NCI-H2196 treated with DMSO at 0.1 percent for 48 hours (cell line): ENCODE measurements at regions not wholly inside any gene's neighbourhood (a gene's known extent, or its start where the extent isn't known, plus 50 kb on each side); places are given as distances from the start of the nearest gene placed in this dataset.

Source experiments
- DNase-seq: peaks from one replicate; lab custom pipeline; 2025; ENCODE audit not compliant: unreplicated experiment; lab: John Stamatoyannopoulos, UW

DNA sequence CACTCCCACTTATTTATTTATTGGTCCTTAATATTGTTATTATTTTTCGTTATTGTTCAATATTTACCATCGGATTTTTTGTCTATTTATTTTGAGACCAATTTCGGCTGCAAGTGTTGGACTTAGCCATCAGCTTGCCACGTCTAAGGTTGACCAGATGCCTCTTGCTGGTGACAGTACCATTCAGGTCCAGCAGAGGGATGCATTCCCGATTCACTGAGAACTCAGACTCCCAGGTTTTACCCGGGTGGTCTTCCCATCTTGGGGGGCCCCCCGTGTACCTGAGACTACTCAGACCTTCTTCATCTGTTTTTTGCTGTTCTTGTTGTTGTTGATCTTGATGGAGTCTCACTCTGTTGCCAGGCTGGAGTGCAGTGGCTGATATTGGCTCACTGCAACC, 1435.2 kb downstream of the UQCRFS1 start:
- no peak for DNase-seq

DNA sequence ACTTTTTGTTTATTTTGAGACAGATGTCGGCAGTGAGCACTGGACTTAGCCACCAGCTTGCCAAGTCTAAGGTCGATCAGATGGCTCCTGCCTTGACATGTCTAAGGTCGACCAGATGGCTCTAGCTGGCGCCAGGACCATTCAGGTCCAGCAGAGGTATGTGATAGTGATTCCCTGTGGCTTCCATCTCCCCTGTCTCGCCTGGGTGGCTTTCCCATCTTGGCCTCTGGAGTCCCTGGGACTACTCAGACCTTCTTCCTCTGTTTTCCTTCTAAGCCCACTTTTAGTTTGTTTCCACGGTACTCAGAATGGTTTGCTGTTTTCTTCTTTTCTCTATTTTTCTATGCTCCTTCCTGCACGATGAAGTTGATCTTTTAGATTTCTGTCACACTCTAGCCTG, 1435.7 kb downstream of the UQCRFS1 start:
- no peak for DNase-seq

GRCh38 chr19:27776524-27776923, 1436.4 kb downstream of the UQCRFS1 start:
- DNase-seq = no peak

- DNase-seq = no peak
Observed at GRCh38 chr19:27776020-27776419, 1436.9 kb downstream of the UQCRFS1 start.

DNA sequence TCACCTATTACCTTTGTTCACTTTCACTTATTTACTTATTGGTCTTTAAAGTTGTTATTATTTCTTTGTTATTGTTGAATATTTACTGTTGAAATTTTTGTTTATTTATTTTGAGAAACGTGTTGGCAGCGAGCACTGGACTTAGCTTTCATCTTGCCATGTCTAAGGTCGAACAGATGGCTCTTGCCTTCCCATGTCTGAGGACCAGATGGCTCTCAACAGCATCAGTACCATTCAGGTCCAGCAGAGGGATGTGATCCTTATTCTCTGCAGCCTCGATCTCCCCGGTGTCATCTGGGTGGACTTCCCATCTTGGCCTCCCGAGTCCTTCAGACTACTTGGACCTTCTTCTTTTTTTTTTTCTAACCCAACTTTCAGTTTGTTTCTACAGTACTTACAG, 1437.6 kb downstream of the UQCRFS1 start:
- no peak for DNase-seq

- no peak for DNase-seq
Observed at GRCh38 chr19:27774827-27775226, 1438.1 kb downstream of the UQCRFS1 start.

- no peak for DNase-seq
Observed at GRCh38 chr19:27774337-27774736, 1438.6 kb downstream of the UQCRFS1 start.

DNA sequence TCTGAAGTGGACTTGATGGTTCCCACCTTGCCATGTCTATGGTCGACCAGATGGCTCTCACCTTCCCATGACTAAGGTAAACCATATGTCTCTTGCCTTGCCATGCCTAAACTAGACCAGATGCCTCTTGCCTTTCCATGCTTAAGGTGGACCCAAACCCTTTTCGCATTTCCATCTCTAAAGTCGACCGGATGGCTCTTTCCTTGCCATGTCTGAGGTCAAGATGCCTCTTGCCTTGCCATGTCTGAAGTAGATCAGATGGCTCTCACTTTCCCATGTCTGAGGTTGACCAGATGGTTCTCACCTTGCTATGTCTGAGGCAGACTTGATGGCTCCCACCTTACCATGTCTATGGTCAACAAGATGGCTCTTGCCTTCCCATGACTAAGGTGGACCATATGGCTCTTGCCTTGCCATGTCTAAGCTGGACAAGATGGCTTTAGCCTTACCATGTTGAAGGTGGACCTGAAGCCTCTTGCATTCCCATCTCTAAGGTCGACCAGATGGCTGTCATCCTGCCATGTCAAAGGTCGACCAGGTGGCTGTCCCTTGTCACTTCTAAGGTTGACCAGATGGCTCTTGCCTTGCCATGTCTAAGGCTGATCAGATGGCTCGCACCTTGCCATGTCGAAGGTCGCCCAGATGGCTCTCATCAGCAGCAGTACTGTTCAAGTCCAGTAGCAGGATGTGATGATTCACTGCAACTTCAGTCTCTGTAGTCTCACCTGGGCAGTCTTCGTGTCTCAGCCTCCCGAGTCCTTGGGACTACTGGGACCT, 1439.4 kb downstream of the UQCRFS1 start:
- DNase-seq = no peak

DNA sequence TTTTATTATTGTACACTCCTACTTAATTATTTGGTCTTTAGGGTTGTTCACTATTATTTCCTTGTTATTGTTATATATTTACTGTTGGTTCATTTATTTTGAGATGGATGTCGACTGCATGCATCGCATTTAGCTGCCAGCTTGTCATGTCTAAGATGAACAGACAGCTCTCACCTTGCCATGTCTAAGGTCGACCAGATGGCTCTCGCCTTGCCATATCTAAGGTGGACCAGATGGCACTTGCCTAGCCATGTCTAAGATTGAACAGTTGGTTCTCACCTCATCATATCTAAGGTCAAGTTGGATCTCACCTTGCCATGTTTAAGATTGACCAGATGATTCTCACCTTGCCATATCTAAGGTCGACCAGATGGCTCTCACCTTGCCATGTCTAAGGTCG, 1440.9 kb downstream of the UQCRFS1 start:
- no peak for DNase-seq

DNA sequence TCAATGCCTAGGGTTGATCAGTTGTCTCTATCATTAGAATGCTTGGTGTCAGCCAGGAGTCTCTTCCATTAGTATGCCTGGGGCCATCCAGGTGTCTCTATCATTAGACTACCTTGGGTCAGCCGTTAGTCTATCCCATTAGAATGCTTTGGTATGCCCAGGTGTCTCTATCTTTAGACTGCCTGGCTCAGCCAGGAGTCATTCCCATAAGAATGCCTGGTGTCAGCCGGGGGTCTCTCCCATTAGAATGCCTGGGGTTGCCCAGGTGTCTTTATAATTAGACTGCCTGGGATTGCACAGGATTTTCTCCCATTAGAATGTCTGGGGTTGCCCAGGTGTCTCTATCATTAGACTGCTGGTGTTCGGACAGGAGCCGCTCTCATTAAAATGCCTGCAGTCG, 1442.9 kb downstream of the UQCRFS1 start:
- no peak for DNase-seq

DNA sequence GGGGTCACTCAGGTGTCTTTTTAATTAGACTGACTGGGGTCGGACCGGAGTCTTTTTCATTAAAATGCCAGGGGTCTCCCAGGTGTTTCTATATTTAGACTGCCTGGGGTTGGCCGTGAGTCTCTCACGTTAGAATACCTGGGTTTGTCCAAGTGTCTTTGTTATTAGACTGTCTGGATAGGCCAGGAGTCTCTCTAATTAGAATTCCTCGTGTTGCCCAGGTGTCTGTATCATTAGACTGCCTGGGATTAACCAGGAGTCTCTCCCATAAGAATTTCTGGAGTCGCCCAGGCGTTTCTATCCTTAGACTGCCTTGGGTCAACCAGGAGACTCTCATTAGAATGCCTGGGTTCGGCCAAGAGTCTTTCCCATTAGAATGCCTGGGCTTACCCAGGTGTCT, 1445.7 kb downstream of the UQCRFS1 start:
- DNase-seq = no peak

GRCh38 chr19:27765912-27766725, 1446.8 kb downstream of the UQCRFS1 start:
- DNase-seq = no peak

GRCh38 chr19:27765397-27765796, 1447.6 kb downstream of the UQCRFS1 start:
- no peak for DNase-seq

DNA sequence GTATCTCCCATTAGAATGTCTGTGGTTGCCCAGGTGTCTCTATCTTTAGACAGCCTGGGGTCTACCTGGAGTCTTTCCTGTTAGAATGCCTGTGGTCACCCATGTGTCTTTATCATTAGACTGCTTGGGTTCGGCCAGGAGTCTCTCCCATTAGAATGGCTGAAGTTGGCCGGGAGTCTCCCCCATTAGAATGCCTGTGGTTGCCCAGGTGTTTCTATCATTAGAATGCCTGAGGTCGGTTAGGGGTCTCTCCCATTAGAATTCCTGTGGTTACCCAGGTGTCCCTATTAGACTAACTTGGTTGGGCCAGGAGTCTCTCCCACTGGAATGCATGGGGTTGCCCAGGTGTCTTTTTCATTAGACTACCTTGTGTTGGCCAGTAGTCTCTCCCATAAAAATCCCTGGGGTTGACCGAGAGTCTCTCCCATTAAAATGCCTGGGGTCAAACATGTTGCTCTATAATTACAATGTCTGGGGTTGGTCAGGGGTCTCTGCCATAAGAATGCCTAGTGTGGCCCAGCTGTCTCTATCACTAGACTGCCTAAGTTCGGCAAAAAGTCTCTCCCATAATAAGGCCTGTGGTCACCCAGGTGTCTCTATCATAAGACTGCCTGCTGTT, 1448.7 kb downstream of the UQCRFS1 start:
- DNase-seq = no peak

- no peak for DNase-seq
Observed at GRCh38 chr19:27762933-27763332, 1450.0 kb downstream of the UQCRFS1 start.

GRCh38 chr19:27759896-27760295, 1453.1 kb downstream of the UQCRFS1 start:
- no peak for DNase-seq

DNA sequence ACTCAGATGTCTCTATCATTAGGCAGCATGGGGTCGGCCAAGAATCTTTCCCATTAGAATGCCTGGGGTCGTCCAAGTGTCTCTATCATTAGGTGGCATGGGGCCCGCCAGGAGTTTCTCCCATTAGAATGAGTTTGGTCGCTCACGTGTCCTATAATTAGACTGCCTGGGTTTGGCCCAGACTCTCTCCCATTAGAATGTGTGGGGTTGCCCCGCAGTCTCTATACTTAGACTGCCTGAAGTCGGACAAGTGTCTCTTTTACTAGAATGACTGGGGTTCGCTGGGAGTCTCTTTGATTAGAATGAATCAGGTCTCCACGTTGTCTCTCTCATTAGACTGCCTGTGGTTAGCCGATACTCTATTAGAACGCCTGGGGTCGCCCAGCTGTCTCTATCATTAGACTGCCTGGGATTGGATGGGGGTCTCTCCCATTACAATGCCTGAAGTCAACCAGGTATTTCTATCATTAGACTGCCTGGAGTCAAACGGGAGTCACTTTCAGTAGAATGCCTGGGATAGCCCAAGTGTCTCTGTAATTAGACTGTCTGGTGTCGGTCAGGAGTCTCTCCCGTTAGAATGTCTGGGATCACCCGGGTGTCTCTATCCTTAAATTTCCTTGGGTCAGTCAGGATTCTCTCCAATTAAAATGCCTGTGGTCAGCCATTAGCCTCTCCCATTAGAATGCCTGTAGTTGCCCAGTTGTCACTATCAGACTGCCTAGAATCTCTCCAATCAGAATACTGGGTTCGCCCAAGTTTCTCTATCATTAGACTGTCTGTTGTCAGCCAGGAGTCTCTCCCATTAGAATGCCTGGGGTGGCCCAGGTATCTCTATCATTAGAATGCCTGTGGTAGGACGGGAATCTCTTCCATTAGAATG, 1454.1 kb downstream of the UQCRFS1 start:
- DNase-seq = no peak

DNA sequence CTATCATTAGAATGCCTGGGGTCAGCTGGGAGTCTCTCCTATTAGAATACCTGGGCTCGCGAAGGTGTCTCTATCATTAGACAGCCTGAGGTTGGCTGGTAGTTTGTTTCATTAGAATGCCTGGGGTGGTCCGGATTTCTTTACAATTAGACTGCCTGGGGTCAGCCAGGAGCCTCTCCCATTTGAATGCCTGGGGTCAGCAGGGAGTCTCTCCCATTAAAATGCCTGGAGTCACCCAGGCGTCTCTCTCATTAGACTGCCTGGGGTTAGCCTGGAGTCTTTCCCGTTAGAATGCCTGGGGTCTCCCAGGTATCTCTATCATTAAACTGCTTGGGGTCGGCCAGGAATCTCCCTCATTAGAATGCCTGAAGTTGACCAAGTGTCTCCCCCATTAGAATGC, 1458.3 kb downstream of the UQCRFS1 start:
- no peak for DNase-seq

- DNase-seq = no peak
Observed at GRCh38 chr19:27753622-27754021, 1459.3 kb downstream of the UQCRFS1 start.

DNA sequence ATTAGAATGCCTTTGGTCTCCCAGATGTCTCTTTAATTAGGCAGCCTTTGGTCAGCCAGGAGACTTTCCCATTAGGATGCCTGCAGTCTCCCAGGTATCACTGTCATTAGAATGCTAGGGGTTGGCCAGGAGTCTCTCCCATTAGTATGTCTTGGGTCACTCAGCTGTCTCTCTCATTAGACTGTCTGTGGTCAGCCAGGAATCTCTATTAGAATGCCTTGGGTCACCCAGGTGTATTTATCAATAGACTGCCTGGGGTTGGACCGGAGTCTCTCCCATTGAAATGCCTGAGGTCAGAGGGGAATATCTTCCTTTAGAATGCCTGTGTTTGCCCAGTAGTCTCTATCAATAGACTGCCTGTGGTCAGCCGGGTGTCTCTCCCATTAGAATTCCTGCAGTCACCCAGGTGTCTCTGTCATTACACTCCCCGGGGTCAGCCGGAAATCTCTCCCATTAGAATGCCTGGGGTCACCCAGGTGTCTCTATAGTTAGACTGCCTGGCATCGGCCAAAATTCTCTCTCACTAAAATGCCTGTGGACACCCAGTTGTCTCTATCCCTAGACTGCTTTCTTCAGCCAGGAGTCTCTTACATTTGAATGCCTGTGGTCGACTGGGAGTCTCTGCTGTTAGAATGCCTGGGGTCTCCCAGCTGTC, 1460.3 kb downstream of the UQCRFS1 start:
- DNase-seq = no peak

GRCh38 chr19:27751044-27751391, 1461.9 kb downstream of the UQCRFS1 start:
- DNase-seq = no peak
